ENCODE measurements at regions not wholly inside any gene's neighbourhood (a gene's known extent, or its start where the extent isn't known, plus 50 kb on each side); places are given as distances from the start of the nearest gene placed in this dataset.

DNA sequence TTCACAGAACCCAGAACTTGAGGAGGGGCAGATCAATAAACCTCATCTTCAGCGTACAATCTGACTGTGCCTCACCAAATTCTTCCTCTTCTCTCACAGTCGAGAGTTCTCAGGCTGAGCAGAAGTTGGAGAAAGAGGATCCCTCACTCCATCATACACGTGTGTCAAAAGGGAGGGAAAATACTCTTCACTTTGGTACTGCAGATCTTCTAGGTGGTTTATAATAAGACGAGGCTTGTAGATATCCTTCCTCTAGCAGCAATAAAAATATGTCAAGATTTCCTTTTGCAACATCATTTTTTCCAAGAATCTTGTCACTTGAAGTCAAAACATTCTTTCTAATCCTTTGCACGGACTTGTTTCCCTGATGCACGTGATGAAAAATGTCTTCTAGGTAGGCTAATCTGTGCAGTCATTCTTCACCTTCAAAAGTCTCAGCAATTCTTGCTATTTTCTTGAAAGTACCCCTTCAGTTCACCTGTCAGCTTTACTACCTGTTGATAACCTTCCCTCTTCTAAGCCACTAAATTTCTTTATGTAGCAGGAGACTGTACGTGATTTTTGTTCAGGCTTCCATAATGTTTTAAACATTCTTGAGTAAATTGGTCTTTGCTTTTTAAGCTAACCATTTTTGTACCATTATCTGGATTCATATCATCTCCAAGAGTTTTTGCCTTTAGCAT, 214.1 kb downstream of the NUAK1 start:
- in situ Hi-C loops (cut with HindIII; ENCODE audit: low sequenced_read_pairs), result no loop called here
- TF ChIP-seq, protein P1, sequence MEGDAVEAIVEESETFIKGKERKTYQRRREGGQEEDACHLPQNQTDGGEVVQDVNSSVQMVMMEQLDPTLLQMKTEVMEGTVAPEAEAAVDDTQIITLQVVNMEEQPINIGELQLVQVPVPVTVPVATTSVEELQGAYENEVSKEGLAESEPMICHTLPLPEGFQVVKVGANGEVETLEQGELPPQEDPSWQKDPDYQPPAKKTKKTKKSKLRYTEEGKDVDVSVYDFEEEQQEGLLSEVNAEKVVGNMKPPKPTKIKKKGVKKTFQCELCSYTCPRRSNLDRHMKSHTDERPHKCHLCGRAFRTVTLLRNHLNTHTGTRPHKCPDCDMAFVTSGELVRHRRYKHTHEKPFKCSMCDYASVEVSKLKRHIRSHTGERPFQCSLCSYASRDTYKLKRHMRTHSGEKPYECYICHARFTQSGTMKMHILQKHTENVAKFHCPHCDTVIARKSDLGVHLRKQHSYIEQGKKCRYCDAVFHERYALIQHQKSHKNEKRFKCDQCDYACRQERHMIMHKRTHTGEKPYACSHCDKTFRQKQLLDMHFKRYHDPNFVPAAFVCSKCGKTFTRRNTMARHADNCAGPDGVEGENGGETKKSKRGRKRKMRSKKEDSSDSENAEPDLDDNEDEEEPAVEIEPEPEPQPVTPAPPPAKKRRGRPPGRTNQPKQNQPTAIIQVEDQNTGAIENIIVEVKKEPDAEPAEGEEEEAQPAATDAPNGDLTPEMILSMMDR (IDR thresholded peaks at IDR 0.05; ENCODE audit: low read depth, low read length), result no peak
- no peak for DNase-seq (ENCODE audit: low read depth, low spot score)
- no peak overlapping the region for H3K4me3 ChIP-seq (ENCODE audit: low read depth, low read length)

GRCh38 chr12:105927564-105927963, 211.2 kb downstream of the NUAK1 start:
- TF ChIP-seq, protein P1 (IDR thresholded peaks at IDR 0.05; ENCODE audit: low read depth, low read length), result no peak
- no peak overlapping the region for H3K4me3 ChIP-seq (ENCODE audit: low read depth, low read length)
- in situ Hi-C loops (cut with HindIII; ENCODE audit: low sequenced_read_pairs), result no loop called here
- no peak for DNase-seq (ENCODE audit: low read depth, low spot score)

- DNase-seq (ENCODE audit: low read depth, low spot score), result no peak
- H3K4me3 ChIP-seq (ENCODE audit: low read depth, low read length), result no peak overlapping the region
- in situ Hi-C loops (cut with HindIII; ENCODE audit: low sequenced_read_pairs), result no loop called here
- TF ChIP-seq, protein P1 (IDR thresholded peaks at IDR 0.05; ENCODE audit: low read depth, low read length), result no peak
These were observed 210.3 kb downstream of the NUAK1 start for GRCh38 chr12:105928436-105928835.

DNA sequence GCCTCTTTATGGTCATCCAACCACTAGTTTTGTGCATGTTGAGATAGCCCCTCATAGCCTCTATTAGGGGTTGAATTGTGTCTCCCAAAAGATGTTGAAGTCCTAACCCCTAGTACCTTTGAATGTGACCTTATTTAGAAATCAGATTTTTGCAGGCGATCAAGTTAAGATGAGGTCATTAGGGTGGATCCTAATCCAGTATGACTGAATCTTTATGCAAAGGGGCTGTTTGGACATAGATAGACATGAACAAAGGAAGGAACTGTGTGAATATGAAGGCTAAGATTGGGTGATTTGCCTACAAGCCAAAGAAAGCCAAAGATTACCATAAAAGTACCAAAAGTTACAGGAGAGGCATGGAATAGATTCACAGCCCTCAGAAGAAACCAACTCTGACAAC, 209.6 kb downstream of the NUAK1 start:
- in situ Hi-C loops (cut with HindIII; ENCODE audit: low sequenced_read_pairs), result no loop called here
- H3K4me3 ChIP-seq (ENCODE audit: low read depth, low read length), result no peak overlapping the region
- TF ChIP-seq, protein P1 (IDR thresholded peaks at IDR 0.05; ENCODE audit: low read depth, low read length), result no peak
- no peak for DNase-seq (ENCODE audit: low read depth, low spot score)

GRCh38 chr12:105930557-105931503, 207.9 kb downstream of the NUAK1 start:
- no peak overlapping the region for H3K4me3 ChIP-seq (ENCODE audit: low read depth, low read length)
- TF ChIP-seq, protein P1 (IDR thresholded peaks at IDR 0.05; ENCODE audit: low read depth, low read length), result no peak
- no peak for DNase-seq (ENCODE audit: low read depth, low spot score)
- in situ Hi-C loops (cut with HindIII; ENCODE audit: low sequenced_read_pairs), result no loop called here

- in situ Hi-C loops (cut with HindIII; ENCODE audit: low sequenced_read_pairs), result no loop called here
- TF ChIP-seq, protein P1 (IDR thresholded peaks at IDR 0.05; ENCODE audit: low read depth, low read length), result no peak
- no peak overlapping the region for H3K4me3 ChIP-seq (ENCODE audit: low read depth, low read length)
- DNase-seq (ENCODE audit: low read depth, low spot score), result no peak
These were observed 206.8 kb downstream of the NUAK1 start for GRCh38 chr12:105931762-105932570.

All from astrocyte of the spinal cord (primary cell).